B cell (primary cell): ENCODE measurements at regions not wholly inside any gene's neighbourhood (a gene's known extent, or its start where the extent isn't known, plus 50 kb on each side); places are given as distances from the start of the nearest gene placed in this dataset.
"Not testable (repeated sequence)": the region's sequence is repeated elsewhere in the genome, so short reads cannot be mapped to it uniquely, and the experiment has no call there.

ENCODE experiments used
- ATAC-seq: fragments of 200-7000 bp; cut with Tn5 transposase; one replicate; pipeline ENCODE4 v1.10.0; 2021; ENCODE audit warnings: low read depth, mild to moderate bottlenecking, moderate number of reproducible peaks, moderate library complexity
- CTCF ChIA-PET: fragments of 350-600 bp; sonication (Branson Sonifier 250); formaldehyde crosslinking; loops from one replicate; lab custom pipeline; 2021; ENCODE audit warnings: antibody characterized with exemption, inconsistent platforms; lab: Charles Lee
- POLR2A ChIA-PET: fragments of 350-600 bp; sonication (Branson Sonifier 250); formaldehyde crosslinking; loops from one replicate; lab custom pipeline; 2021; ENCODE audit warnings: antibody characterized with exemption; lab: Charles Lee
- DNase-seq: peaks from one replicate; pipeline ENCODE4 v3.0.0; 2013
- H2AFZ ChIP-seq: 2 replicates; pipeline ENCODE4 v1.6.1; 2012; ENCODE audit warnings: mild to moderate bottlenecking, low read depth, low read length; ENCODE audit not compliant: insufficient read depth, poor library complexity, severe bottlenecking
- H3K27ac ChIP-seq, 2 donors: 1 replicate in 1 of 2; 2 replicates in 1 of 2; pipeline ENCODE4 v1.5.1; 2012 to 2013; ENCODE audit warnings: low read length in 2 of 2, mild to moderate bottlenecking in 2 of 2, moderate library complexity in 1 of 2
- H3K27me3 ChIP-seq, 4 experiments: fragments of 200-600 bp in 1 of 4; sonication (generic) in 1 of 4; replicated peaks in 1 of 4; 1 replicate in 2 of 4; 2 replicates in 2 of 4; pipeline versions ENCODE4 v1.6.1 to v1.7.0; 2013 to 2016; ENCODE audit warnings: low read length in 3 of 4, mild to moderate bottlenecking in 2 of 4, mixed read lengths in 1 of 4, moderate library complexity in 1 of 4; ENCODE audit not compliant: insufficient read depth in 4 of 4, control insufficient read depth in 3 of 4; ENCODE audit errors: control extremely low read depth in 1 of 4
- H3K36me3 ChIP-seq, 2 experiments: replicated peaks in 1 of 2; 1 replicate in 1 of 2; 2 replicates in 1 of 2; pipeline versions ENCODE4 v1.6.1 to v1.7.1; 2013; ENCODE audit warnings: low read length in 1 of 2; ENCODE audit not compliant: insufficient read depth in 2 of 2, control insufficient read depth in 1 of 2; ENCODE audit errors: control extremely low read depth in 1 of 2, extremely low read depth in 1 of 2
- H3K4me1 ChIP-seq, 2 donors: fragments of 200-600 bp in 1 of 2; sonication (generic) in 1 of 2; 1 replicate in 1 of 2; 2 replicates in 1 of 2; pipeline versions ENCODE4 v1.5.1 to v1.6.1; 2013 to 2017; ENCODE audit warnings: low read length in 2 of 2; ENCODE audit not compliant: control insufficient read depth in 2 of 2, insufficient read depth in 2 of 2
- H3K4me2 ChIP-seq: replicated peaks from 2 replicates; pipeline ENCODE3; 2012; ENCODE audit warnings: mild to moderate bottlenecking, low read depth, low read length; ENCODE audit not compliant: poor library complexity, severe bottlenecking
- H3K4me3 ChIP-seq, 5 experiments: fragments of 200-600 bp in 1 of 5; sonication (generic) in 1 of 5; 1 replicate in 3 of 5; 2 replicates in 2 of 5; pipeline versions ENCODE4 v1.5.1 to v1.7.0; 2011 to 2016; ENCODE audit warnings: low read length in 4 of 5, mild to moderate bottlenecking in 4 of 5, low read depth in 2 of 5, control low read depth in 1 of 5, moderate library complexity in 1 of 5; ENCODE audit not compliant: insufficient read depth in 1 of 5; ENCODE audit errors: control extremely low read depth in 1 of 5, extremely low read depth in 1 of 5
- H3K79me2 ChIP-seq: fragments of 200-600 bp; sonication (generic); one replicate; pipeline ENCODE4 v1.6.0; 2016; ENCODE audit warnings: low read length; ENCODE audit not compliant: control insufficient read depth, insufficient read depth
- H3K9ac ChIP-seq: fragments of 200-600 bp; sonication (generic); 2 replicates; pipeline ENCODE4 v1.6.1; 2017; ENCODE audit warnings: mild to moderate bottlenecking, low read length, moderate library complexity
- H3K9me3 ChIP-seq, 3 donors: one replicate each; pipeline versions ENCODE4 v1.6.1 to v1.7.1; 2013; ENCODE audit warnings: low read length in 2 of 3; ENCODE audit not compliant: control insufficient read depth in 2 of 3, insufficient read depth in 1 of 3; ENCODE audit errors: control extremely low read depth in 1 of 3
- H4K20me1 ChIP-seq: 2 replicates; pipeline ENCODE4 v1.6.0; 2012; ENCODE audit warnings: mild to moderate bottlenecking, low read length; ENCODE audit not compliant: insufficient read depth, control insufficient read depth, poor library complexity, severe bottlenecking
- H3K27ac Mint-ChIP-seq: one replicate; pipeline ENCODE4 v1.8.0; 2021; ENCODE audit warnings: mixed read lengths
- H3K27me3 Mint-ChIP-seq: one replicate; pipeline ENCODE4 v1.8.0; 2021; ENCODE audit warnings: mixed read lengths
- H3K4me1 Mint-ChIP-seq: one replicate; pipeline ENCODE4 v1.8.0; 2021; ENCODE audit warnings: mixed read lengths
- H3K4me3 Mint-ChIP-seq: one replicate; pipeline ENCODE4 v1.8.0; 2021; ENCODE audit warnings: mixed read lengths
- H3K9me3 Mint-ChIP-seq: one replicate; pipeline ENCODE4 v1.8.0; 2022; ENCODE audit warnings: mixed read lengths; ENCODE audit not compliant: insufficient read depth
- WGBS: methylation state at CpG from one replicate; pipeline ENCODE4 v1.1.5; 2013; ENCODE audit warnings: missing lambda C conversion rate; ENCODE audit not compliant: insufficient coverage; 5-methylcytosine and 5-hydroxymethylcytosine counted together
- intact Hi-C: fragments of 100-400 bp; cut with micrococcal nuclease; formaldehyde crosslinking; loops from one replicate; pipeline ENCODE4 v1.10.0; 2022
- TF ChIP-seq, protein P1 (sequence below): fragments of 200-600 bp; IDR thresholded peaks from one replicate; pipeline ENCODE4 v1.8.0; 2022; ENCODE audit warnings: antibody characterized with exemption, mild to moderate bottlenecking

DNA sequence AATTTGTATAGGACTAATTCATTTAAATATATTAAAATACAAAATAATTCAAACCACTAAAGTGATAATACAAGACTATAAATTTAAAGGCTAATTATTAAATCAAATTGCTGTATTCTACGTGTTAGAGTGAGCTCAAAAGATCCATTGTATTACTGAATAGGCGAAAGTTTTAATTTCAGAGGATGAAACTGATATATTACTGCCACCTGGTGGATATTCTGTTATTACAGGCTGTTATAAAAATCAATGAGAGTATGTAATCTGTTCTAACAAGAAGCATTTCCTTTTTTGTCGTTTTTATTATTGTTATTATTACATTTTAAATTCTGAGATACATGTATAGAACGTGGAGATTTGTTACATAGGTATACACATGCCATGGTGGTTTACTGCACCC lies 1239.6 kb upstream of the USP9Y start:
- H3K27ac ChIP-seq, H3K4me1 ChIP-seq, H3K4me1 Mint-ChIP-seq, POLR2A ChIA-PET, H3K9ac ChIP-seq, H3K27ac Mint-ChIP-seq, H3K79me2 ChIP-seq, intact Hi-C loops, H3K27me3 ChIP-seq, H3K4me3 ChIP-seq, H3K36me3 ChIP-seq, H2AFZ ChIP-seq, H3K9me3 ChIP-seq, H4K20me1 ChIP-seq, DNase-seq, ATAC-seq, H3K27me3 Mint-ChIP-seq, H3K4me2 ChIP-seq, H3K4me3 Mint-ChIP-seq, H3K9me3 Mint-ChIP-seq: not testable (repeated sequence)
- CTCF ChIA-PET = interaction anchor here (0.6 kb wide), 1 partner anchor 1834 kb away, joined by 4 read pairs; no protein-coding TSS in a partner anchor
- TF ChIP-seq, protein P1, sequence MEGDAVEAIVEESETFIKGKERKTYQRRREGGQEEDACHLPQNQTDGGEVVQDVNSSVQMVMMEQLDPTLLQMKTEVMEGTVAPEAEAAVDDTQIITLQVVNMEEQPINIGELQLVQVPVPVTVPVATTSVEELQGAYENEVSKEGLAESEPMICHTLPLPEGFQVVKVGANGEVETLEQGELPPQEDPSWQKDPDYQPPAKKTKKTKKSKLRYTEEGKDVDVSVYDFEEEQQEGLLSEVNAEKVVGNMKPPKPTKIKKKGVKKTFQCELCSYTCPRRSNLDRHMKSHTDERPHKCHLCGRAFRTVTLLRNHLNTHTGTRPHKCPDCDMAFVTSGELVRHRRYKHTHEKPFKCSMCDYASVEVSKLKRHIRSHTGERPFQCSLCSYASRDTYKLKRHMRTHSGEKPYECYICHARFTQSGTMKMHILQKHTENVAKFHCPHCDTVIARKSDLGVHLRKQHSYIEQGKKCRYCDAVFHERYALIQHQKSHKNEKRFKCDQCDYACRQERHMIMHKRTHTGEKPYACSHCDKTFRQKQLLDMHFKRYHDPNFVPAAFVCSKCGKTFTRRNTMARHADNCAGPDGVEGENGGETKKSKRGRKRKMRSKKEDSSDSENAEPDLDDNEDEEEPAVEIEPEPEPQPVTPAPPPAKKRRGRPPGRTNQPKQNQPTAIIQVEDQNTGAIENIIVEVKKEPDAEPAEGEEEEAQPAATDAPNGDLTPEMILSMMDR = peak; percentile 38
- no CpG with 5 or more reads among the region's 4 CpGs for WGBS

DNA sequence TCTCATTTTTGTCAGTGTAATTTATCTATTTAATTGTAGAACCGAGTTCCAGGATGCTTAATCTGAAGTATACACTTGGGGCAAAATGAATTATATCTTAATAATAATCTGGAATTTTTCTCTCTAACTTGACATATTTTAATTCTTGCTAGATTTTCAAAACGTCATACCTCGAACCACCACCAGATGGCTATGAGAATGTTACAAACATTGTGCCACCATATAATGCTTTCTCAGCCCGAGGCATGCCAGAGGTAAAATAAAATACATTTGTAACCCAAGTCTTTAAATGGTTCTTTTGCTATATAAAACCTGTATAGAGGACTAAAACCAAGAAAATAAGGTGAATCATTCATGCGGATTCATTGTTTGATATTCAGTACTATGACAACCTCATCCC lies 1234.3 kb upstream of the USP9Y start:
- H3K9me3 Mint-ChIP-seq, H3K4me1 Mint-ChIP-seq, H3K9me3 ChIP-seq, H3K27ac Mint-ChIP-seq, CTCF ChIA-PET, intact Hi-C loops, H4K20me1 ChIP-seq, H2AFZ ChIP-seq, POLR2A ChIA-PET, H3K4me1 ChIP-seq, H3K27me3 ChIP-seq, DNase-seq, H3K79me2 ChIP-seq, H3K9ac ChIP-seq, ATAC-seq, H3K36me3 ChIP-seq, H3K27me3 Mint-ChIP-seq, H3K4me2 ChIP-seq, H3K27ac ChIP-seq, H3K4me3 ChIP-seq, H3K4me3 Mint-ChIP-seq: not testable (repeated sequence)
- no CpG with 5 or more reads among the region's 5 CpGs for WGBS
